Progenitor cell of endocrine pancreas (in vitro differentiated cells): ENCODE measurements at regions not wholly inside any gene's neighbourhood (a gene's known extent, or its start where the extent isn't known, plus 50 kb on each side); places are given as distances from the start of the nearest gene placed in this dataset.

ENCODE experiments used
- DNase-seq: peaks from one replicate; pipeline ENCODE4 v3.0.0; 2021; ENCODE audit warnings: low spot score; ENCODE audit not compliant: unreplicated experiment
- H3K27ac Mint-ChIP-seq: 2 replicates; pipeline ENCODE4 v1.8.0; 2021; ENCODE audit warnings: mild to moderate bottlenecking, moderate library complexity, mixed read lengths
- H3K27me3 Mint-ChIP-seq: 2 replicates; pipeline ENCODE4 v1.8.0; 2021; ENCODE audit warnings: mixed read lengths
- H3K36me3 Mint-ChIP-seq: 2 replicates; pipeline ENCODE4 v1.8.0; 2022; ENCODE audit warnings: mixed read lengths; ENCODE audit not compliant: insufficient read depth
- H3K4me1 Mint-ChIP-seq: 2 replicates; pipeline ENCODE4 v1.8.0; 2021; ENCODE audit warnings: low read depth, mixed read lengths
- H3K4me3 Mint-ChIP-seq: 2 replicates; pipeline ENCODE4 v1.8.0; 2021; ENCODE audit warnings: low read depth, mild to moderate bottlenecking, moderate library complexity, mixed read lengths
- H3K9me3 Mint-ChIP-seq: 2 replicates; pipeline ENCODE4 v1.8.0; 2021; ENCODE audit warnings: low read depth, mixed read lengths
- CTCF ChIP-seq: fragments of 200-600 bp; sonication (generic); IDR thresholded peaks from one replicate; pipeline ENCODE4 v1.5.0; 2021; ENCODE audit warnings: antibody characterized with exemption, mild to moderate bottlenecking; ENCODE audit not compliant: unreplicated experiment

- Mint-ChIP-seq H3K27me3 (peaks cover 8% of the 10 kb centered on the region), H3K27ac (no peak overlapping the region), H3K36me3 (no peaks in the 10 kb centered on the region), H3K4me3 (no peak overlapping the region), H3K4me1 (no peaks in the 10 kb centered on the region), H3K9me3 (no peaks in the 10 kb centered on the region)
- TF ChIP-seq CTCF: no peak
- no peak for DNase-seq
These were observed 66.8 kb downstream of the PALM2AKAP2 start for GRCh38 chr9:109846776-109847175.

- H3K36me3 Mint-ChIP-seq: no peaks in the 10 kb centered on the region
- DNase-seq: no peak
- no peaks in the 10 kb centered on the region for H3K9me3 Mint-ChIP-seq
- TF ChIP-seq CTCF: no peak
- H3K27ac Mint-ChIP-seq: no peak overlapping the region
- no peak overlapping the region for H3K4me3 Mint-ChIP-seq
- no peaks in the 10 kb centered on the region for H3K4me1 Mint-ChIP-seq
- peaks cover 11% of the 10 kb centered on the region for H3K27me3 Mint-ChIP-seq
These were observed 72.6 kb downstream of the PALM2AKAP2 start for GRCh38 chr9:109852556-109852955.

GRCh38 chr9:109855540-109855939 is 75.5 kb downstream of the PALM2AKAP2 start:
- no peaks in the 10 kb centered on the region for H3K36me3 Mint-ChIP-seq
- H3K27ac Mint-ChIP-seq: no peak overlapping the region
- TF ChIP-seq CTCF: no peak
- H3K9me3 Mint-ChIP-seq: no peaks in the 10 kb centered on the region
- no peaks in the 10 kb centered on the region for H3K4me1 Mint-ChIP-seq
- H3K27me3 Mint-ChIP-seq: peaks cover 14% of the 10 kb centered on the region
- H3K4me3 Mint-ChIP-seq: no peak overlapping the region
- DNase-seq: no peak

GRCh38 chr9:109856785-109857184 is 76.8 kb downstream of the PALM2AKAP2 start:
- no peak overlapping the region for H3K27ac Mint-ChIP-seq
- no peaks in the 10 kb centered on the region for H3K36me3 Mint-ChIP-seq
- DNase-seq: no peak

GRCh38 chr9:109857336-109857735 is 77.3 kb downstream of the PALM2AKAP2 start:
- no peak for TF ChIP-seq CTCF
- Mint-ChIP-seq H3K9me3 (no peaks in the 10 kb centered on the region), H3K27me3 (peaks cover 15% of the 10 kb centered on the region), H3K4me1 (no peaks in the 10 kb centered on the region), H3K36me3 (no peaks in the 10 kb centered on the region), H3K27ac (no peak overlapping the region), H3K4me3 (no peak overlapping the region)
- no peak for DNase-seq

More at GRCh38 chr9:109856785-109857184, 76.8 kb downstream of the PALM2AKAP2 start:
- peaks cover 15% of the 10 kb centered on the region for H3K27me3 Mint-ChIP-seq
- no peaks in the 10 kb centered on the region for H3K4me1 Mint-ChIP-seq
- no peak for TF ChIP-seq CTCF
- H3K9me3 Mint-ChIP-seq: no peaks in the 10 kb centered on the region
- H3K4me3 Mint-ChIP-seq: no peak overlapping the region
